HEK293T (cell line): ENCODE measurements at regions not wholly inside any gene's neighbourhood (a gene's known extent, or its start where the extent isn't known, plus 50 kb on each side); places are given as distances from the start of the nearest gene placed in this dataset.

Source experiments
- ARNT ChIP-seq: fragments of 450-650 bp; IDR thresholded peaks from 2 replicates; pipeline ENCODE4 v1.6.1; 2017; ENCODE audit warnings: mild to moderate bottlenecking
- BHLHE40 ChIP-seq: fragments of 450-650 bp; IDR thresholded peaks from 2 replicates; pipeline ENCODE4 v1.6.1; 2016; ENCODE audit warnings: mild to moderate bottlenecking, moderate library complexity, borderline replicate concordance
- CTBP1 ChIP-seq: fragments of 450-650 bp; IDR thresholded peaks from 2 replicates; pipeline ENCODE4 v1.6.1; 2016; ENCODE audit warnings: borderline replicate concordance
- ELF4 ChIP-seq: fragments of 450-650 bp; IDR thresholded peaks from 2 replicates; pipeline ENCODE4 v1.6.1; 2017; ENCODE audit warnings: antibody characterized with exemption
- FOXA1 ChIP-seq: fragments of 450-650 bp; IDR thresholded peaks from 2 replicates; pipeline ENCODE4 v1.6.1; 2016; ENCODE audit warnings: mild to moderate bottlenecking
- FOXK2 ChIP-seq: fragments of 450-650 bp; IDR thresholded peaks from 2 replicates; pipeline ENCODE4 v1.6.1; 2016; ENCODE audit warnings: mild to moderate bottlenecking
- FOXM1 ChIP-seq: fragments of 450-650 bp; IDR thresholded peaks from 2 replicates; pipeline ENCODE4 v1.6.1; 2017; ENCODE audit warnings: mild to moderate bottlenecking, borderline replicate concordance
- HDGF ChIP-seq: fragments of 450-650 bp; IDR thresholded peaks from 2 replicates; pipeline ENCODE4 v1.6.1; 2017; ENCODE audit warnings: antibody characterized with exemption, borderline replicate concordance
- LEF1 ChIP-seq: fragments of 450-650 bp; IDR thresholded peaks from 2 replicates; pipeline ENCODE4 v1.6.1; 2017; ENCODE audit warnings: mild to moderate bottlenecking, borderline replicate concordance
- NFRKB ChIP-seq: fragments of 450-650 bp; IDR thresholded peaks from 2 replicates; pipeline ENCODE4 v1.6.1; 2016; ENCODE audit warnings: mild to moderate bottlenecking, moderate library complexity
- PKNOX1 ChIP-seq: fragments of 450-650 bp; IDR thresholded peaks from 2 replicates; pipeline ENCODE4 v1.6.1; 2016
- SP1 ChIP-seq: fragments of 450-650 bp; IDR thresholded peaks from 2 replicates; pipeline ENCODE4 v1.6.1; 2017
- SUZ12 ChIP-seq: fragments of 450-650 bp; IDR thresholded peaks from 2 replicates; pipeline ENCODE4 v1.6.1; 2016; ENCODE audit warnings: mild to moderate bottlenecking

DNA sequence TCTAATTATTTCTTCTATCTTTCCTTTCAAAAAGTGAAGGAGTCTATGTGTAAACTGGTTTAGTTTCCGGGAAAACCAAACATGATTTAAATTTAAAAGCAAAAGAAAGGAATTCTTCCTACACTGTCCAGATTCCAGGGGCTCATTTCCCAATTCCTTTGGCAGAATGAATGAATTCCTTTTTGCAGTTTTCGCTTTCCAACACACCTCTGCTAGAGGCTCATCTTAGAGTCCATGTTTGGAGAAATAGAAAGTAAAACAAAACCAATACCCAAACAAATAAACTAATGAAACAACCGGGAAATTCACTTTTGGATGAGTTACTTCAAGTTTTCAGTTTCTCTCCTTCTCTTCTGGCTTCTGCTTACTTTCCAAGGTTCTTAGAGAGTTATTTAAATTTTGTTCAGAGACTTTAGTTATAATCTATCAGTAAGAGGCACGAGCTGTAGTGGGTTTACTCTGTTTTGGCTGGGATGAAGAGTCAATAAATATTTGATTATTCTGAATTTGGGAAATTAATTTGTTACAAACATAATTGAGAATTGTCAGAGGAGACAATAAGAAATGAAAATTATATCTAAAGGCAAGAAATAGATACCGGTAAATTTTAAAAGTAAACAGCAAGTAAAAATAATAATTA lies 365.0 kb upstream of the CDH9 start:
- TF ChIP-seq PKNOX1 (no peak), ELF4 (no peak), ARNT (no peak), SUZ12 (no peak), SP1 (no peak), NFRKB (no peak), FOXM1 (no peak), FOXA1 (no peak), BHLHE40 (no peak), FOXK2 (no peak), HDGF (no peak), CTBP1 (no peak), LEF1 (no peak)
